HG03064 (cell line): ENCODE measurements at regions not wholly inside any gene's neighbourhood (a gene's known extent, or its start where the extent isn't known, plus 50 kb on each side); places are given as distances from the start of the nearest gene placed in this dataset.

Experiments used
- ATAC-seq: cut with Tn5 transposase; IDR thresholded peaks from one replicate; pipeline ENCODE4 v1.9.1; 2021; ENCODE audit warnings: low read depth; ENCODE audit not compliant: unreplicated experiment

DNA sequence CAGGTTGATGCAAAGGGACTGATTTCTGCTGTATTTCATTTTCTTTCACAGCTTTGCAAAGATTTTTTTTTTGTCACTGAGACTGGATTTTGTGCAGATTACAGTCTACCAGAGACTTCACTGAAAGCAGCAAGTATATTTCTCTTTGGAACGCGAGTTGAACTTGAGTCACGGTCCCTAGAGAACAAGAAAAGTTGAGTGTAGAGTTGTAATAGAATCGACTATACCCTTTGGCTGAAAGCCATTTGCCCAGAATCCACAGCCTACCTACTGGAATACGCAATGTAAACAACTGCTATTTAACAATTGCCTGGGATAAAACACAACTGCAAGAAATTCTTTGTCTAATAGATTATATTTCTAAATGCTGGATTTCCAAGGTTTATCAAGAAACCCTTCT, 520.6 kb downstream of the HDGFL1 start:
- ATAC-seq = no peak

DNA sequence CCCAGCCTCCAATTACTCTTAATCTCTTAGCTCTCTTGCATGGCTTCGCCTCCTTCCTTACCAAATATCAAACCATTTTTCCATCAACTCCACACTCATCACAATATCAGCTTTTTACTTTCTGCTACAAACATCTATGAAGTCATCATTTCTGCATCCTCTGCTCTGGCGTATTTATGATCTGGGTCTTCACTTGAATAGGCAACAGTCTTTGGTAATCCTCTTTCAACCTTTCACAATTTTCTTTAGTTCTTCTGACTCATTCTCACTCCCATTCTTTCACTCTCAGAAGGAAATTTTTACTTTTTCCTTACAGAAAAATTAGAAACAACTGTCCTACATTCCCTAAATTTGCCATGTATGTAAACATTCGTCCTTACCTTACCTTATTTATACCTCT, 522.4 kb downstream of the HDGFL1 start:
- no peak for ATAC-seq

DNA sequence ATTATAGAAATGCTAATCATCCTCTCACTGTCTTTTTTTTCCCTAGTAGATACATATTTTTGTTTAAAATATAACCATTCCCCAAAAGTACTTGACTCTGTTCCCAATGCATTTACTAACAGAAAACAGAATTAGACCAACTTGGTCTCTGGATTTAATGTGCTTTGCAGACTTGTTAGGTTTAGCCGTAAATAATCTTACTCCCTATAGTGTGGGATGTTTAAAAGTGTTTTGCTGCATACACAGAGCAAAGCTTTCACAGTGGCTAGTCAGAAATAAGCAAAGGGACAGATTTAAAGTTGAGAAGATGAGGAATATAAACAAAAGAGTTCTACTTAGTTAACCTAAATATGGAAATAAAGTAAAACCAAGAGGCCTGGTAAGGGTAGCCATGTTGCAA, 527.5 kb downstream of the HDGFL1 start:
- ATAC-seq = no peak

DNA sequence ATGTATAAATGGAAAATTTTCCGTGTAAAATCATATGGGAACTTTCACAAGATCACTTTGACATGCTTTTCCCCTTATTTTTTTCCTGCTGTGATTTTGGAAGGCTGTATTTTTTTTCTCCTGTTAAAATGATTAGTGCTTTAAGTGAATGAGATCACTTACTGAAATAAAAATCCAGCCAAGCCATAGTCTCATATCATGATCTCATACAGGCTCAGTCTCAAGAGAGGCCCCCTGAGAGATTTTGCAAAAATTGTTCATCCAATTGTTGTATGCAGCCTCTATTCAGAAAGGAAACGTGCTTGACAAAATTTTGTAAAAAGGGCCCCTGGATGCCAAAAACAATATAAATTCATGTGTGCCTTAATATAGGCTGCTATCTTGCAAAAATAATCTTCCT, 528.2 kb downstream of the HDGFL1 start:
- no peak for ATAC-seq

DNA sequence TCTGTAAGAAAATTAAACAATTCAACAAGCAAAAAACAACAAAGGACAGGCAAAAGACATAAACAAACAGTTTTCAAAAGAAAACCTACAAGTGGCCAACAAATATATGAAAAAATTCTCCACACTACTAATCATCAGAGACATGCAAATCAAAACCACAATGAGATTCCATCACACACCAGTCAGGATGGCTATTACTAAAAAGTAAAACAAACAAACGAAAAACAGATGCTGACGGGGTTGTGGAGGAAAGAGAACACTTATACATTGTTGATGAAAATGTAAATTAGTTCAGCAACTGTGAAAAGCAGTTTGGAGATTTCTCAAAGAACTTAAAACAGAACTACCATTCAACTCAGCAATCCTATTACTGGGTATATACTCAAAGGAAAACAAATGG, 537.6 kb downstream of the HDGFL1 start:
- no peak for ATAC-seq

DNA sequence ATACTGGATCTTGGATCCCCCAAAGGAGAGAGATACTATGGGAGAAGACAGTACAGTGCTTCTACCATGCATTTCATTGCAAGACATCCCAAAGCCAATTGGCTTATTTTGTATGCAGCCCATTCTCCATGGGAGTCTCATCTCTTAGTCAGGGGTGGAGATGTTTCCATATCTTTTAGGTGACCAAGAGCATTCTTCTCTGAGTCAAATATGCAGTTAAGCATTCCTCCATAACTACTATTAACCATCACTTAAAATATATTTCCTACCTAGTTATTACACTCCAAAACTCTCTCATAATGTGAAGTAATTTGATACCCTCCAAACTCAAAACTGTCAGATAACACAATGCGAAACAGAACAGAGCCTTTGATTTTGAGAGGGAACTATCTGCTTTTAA, 542.6 kb downstream of the HDGFL1 start:
- no peak for ATAC-seq

DNA sequence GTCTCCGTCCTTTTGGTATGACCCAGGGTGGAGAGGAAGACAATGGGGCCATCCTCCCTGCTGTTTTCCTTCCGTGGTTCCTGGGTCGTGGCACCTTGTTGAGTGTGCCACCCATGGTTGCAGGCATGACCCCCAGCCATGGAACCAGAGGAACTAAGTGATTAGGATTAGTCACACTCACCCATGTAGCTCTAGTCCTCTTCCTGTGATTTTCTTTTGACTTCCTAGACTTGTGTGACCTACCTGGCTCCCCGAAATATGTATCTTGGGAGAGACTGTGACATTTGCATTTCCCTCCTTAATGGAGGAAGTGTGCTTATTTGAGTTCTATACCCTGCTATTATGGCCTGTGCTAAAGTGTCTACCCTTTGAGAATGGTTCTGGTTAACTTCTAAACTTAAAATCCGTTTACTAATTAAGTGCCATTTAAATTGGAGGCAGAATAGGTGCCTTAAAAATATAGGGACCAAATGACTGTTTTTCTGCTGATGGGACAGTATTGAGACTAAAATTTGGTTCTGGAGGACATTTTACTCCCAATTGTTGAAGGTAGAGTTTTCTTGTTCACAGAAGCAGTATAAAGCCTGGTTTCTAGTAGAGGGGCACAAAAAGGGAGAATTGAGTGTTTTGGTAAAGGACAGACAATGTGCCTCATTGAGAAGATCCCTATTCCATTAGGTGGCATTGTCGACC, 545.6 kb downstream of the HDGFL1 start:
- no peak for ATAC-seq

DNA sequence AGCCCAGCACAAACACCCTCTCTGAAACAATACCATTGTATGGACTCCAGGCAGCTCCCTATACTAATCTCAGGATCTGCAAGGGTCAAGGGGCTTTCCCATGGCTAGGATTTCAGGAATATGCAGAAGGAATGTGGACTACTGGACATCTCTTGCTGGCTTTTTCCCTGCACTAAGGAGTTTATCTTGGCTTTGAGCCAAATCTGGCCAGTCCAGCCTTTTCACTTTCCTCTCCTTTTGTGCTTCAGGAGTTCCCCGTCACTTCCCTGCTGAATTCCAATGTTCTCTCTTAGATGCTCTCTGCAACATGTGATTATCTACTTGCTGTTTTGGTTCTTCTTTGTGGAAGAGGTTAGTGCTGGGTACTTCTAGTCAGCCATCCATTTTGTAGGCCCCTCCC, 568.2 kb downstream of the HDGFL1 start:
- no peak for ATAC-seq

DNA sequence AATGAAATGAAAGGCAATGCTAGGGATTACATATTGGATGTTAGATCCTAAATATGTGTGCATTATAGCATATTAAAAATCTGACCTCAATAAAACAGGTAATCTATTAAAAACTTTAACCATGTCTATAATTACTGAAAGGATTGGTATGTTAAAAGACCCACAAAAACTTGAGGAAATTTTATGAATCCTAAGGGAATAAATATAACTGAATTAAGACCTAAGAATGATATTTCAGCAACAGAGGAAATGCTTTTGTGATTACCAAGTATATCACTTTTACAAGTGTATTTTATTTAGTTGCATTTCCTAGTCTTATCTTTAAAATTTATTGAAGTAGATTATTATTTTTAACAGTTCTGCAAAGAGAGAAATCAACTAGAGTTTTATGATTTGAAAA, 571.5 kb downstream of the HDGFL1 start:
- no peak for ATAC-seq

DNA sequence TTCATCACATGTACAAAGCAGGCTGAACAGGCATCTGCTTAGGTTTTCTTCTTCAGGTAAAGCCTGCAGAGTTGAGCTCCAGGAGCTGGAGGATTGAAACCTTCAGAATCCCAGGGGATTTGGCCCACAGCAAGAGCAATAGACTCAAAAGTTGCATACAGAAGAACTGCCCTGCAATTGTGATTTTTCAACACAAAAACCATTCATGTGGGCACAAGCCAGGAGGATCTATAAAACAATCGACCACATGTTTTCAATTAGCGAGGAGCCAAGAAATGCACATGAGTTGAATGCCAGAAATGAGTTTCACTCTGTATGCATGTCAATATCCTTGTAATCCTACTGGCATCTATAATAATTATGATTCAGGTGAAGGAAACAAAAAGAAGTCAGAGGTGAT, 576.4 kb downstream of the HDGFL1 start:
- no peak for ATAC-seq

DNA sequence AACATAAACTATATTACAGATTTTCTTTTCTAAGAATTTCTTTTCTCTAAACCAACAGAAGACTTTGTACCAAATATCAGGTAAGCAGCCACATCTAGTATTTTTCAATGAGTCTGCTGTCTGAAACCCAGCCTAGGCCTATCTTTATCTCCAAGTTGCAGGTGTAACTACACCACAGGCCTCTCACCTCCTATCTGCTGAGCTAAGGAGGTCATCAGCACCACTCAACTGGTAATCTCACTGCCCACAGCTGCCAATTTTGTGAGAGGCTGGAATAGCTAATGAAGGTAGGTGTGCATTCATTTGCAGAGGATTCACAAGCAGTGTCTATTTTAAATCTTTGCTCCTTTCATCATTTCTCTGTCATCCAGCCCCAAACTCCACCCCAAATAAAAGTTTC, 584.8 kb downstream of the HDGFL1 start:
- ATAC-seq = no peak

DNA sequence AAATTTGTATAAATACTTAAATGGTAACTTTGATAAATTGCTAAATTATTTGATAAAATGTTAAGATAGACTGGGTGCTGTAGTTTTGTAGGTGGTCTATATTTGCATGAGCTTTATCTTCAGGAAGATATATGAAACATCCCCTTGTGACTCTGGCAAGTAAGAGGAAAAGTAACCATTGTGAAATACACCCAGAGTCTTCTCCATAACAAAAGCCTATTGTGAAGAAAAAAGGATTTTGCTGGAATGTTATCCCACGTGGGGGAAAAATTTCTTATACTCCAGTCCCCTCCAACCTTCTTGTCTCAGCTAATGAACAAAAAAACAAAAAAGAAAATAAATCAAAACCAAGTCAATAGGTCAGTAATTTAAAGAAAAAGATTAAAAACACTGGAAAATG, 600.7 kb downstream of the HDGFL1 start:
- ATAC-seq = no peak

DNA sequence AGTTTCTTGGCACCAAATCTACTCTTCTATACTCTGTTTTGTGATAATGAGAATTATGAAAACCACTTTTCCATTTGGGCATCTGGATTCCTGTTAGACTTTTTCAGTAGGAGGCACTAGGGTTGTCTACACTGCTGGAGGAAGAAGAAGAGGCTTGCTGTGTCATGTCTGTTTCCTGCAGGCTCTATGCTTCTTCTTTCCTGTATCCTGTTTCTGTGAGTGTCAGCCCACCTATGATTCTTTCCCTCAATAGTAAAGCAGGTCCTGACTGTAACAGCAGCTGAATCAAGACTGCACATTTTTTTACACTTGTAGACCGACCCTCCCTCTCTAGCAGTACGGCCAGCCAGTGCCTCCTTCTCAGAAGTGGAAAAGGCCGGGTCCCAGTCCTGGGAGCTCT, 603.9 kb downstream of the HDGFL1 start:
- no peak for ATAC-seq

DNA sequence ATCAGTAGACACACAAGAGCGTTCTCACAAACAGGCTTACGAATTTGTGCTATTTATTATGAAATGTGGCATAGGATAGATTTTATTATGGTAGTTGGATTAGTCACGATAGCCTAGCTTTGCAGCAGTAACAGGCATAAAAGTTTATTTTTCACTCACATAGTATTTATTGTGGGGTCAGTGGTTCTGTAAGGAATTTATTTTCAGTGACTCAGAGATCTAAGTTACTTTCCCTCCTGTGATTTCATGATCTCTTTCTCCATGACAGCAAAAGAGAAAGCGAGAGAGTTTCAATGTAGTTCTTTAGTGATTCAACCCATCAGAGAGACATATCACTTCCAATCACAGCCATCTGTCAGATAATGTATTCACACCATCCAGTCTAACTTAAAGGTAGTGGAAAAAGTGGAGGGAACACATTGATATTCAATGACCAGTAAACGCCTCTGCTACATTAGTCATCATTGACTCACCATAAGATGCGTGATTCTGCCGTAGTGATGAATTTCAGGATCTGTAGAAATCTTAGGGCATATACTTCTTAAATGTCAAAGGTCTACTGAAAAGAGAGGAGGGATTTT, 605.5 kb downstream of the HDGFL1 start:
- ATAC-seq = no peak

DNA sequence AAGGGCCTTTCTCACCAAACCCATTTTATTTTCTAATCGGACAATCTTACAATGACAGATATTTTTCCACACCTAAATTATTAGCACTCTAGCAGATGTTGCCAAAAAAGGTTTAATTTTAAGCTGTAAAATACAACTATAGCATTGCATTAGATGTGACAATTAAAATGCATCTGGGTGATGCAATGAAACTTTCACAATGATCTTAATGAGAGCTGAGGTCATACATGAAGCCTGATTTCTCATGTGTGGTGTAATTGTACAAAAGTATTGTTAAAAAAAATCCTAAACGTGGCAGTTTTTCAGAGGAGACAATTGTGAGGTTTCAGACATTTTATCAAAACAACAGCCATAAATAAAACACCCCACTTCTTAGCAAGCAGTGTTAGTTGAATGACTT, 606.0 kb downstream of the HDGFL1 start:
- ATAC-seq = no peak

DNA sequence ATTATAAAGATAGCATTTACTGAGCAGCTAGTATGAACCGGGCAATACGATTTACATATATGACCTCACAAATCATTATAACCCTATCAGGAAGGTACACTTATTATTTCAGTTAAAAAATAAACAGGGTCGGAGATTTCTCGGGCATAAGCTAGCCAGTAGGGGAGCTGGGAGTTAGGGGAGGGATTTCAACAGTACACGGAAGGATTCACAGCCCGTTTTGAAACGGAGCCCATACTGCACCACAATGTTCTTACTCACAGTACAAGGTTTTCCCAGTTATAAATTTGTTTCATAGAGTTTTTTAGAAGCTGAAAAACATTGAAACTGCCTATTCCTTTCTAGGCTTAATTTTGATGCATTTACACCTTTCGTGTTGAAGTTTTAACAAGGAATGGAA, 607.1 kb downstream of the HDGFL1 start:
- no peak for ATAC-seq

DNA sequence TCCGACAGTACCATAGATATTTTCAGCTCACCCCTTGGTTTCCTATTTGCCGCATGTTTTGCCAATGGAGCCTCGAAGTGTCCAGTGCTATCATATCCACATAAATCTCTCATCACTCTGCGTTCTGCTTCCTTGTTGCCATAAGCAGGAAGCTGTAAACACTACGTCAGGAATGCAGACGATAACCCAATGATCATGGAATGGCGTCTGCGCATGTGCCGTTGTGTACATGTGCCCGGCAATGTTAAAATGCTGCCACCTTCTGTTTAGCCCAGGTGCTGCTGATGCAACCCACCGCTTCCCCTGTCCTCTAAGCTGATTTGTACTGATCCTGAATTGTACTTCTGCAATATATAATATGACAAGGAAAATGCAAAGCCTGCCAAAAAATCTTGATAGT, 607.5 kb downstream of the HDGFL1 start:
- no peak for ATAC-seq

DNA sequence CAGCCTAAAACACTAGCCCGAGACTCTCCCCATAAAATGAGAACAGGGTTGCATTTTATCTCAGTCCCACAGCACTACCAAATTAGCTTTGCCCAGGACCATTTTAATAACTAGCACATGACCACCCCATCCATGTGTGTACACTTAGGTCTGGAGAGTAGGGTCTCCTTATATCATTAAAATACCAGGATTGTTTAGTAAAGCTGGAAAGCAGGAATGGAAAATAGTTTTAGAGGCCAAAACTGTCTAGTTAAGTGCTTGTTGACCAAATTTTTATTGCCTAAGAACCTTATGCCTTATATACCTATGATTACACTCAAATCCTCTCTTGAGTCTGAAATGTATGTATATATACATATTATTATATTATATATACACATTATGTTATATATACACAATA, 608.4 kb downstream of the HDGFL1 start:
- ATAC-seq = no peak

DNA sequence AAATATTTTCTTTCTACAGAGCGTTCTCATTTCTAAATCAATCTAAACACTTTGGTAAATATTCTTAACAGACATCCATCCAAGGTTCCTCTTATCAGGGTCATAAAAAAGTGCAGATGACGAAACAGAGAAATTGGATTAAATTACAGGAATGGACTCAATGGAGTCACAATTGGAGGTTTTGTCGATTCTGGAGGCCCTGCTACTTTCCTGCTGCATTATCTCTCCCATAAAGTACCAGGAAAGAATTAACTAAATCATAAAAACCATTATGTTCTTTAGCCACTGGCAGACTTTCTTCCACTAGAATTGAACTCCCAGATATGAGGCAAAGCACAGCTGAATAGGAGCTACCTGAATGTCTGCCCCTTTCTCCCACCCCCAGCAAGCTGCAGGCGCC, 610.6 kb downstream of the HDGFL1 start:
- ATAC-seq = no peak

DNA sequence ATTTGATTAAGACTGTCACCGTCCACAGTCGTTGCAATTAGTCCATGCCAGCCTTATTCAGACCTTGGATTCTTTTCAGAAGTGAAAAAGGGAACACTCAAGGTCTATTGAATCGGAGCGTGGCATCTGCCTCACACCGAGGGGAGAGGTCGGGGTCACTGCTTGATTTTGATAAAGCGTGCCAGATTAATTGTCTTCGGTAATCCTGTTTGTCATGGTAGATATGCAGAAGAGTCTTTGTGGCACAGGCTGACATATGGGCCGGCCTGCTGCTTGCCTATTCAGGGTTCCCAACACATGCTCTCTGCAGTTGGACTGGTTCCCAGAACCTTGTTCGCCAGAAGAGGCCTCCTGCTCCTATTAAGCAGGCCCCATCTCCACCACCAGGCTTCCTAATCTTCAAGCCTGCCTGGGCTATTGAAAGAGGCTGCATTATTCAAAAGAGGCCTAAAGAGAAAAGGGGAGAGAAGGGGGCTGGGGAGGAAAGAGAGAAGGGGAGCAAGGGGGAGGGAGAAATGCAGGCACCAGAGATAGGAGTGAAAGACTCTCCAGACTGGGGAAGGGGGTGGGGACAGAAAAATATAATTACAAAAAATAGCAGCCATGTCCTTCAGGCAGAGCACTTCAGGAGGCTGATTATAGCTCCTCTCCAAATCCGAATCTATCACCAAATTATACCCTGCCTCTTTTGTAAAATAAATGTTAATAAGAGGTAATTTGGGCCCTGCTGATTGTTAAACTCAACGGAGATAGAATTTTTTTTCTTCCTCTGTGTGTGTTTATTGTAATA, 611.3 kb downstream of the HDGFL1 start:
- no peak for ATAC-seq

DNA sequence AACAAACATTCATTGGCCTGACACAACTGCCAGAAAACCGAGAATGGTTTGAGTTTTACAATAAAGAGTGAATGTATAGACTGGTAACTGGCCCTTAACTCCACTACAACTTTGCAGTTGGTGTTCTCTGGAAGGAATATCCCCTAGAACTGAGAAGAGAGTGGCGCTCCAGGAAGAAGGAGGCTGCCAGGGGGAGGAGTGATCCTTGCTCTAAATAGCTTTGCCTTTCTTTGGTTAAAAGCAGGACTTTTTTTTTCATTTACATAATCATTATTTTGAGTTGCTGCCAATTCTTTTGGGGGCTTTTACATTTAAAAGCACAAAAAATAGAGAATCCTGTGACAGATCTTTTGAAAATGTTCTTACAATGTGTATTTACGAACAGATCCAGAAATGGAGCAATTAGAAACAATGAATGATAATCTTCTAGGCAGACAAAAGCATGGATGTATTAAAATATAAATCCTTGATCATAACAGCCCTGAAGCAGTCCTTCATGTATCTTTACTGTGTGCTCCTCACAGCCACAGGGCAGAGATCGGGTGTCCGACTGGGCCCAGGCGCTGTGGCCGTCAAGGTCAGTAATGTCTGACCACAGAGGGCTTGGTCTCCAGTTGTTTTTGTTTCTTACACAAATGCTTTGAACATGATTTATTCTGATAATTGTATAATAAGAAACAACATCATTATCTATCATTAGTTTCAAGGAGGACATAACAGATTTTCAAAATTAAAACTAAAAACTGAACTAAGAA, 612.2 kb downstream of the HDGFL1 start:
- no peak for ATAC-seq
